ENCODE measurements at regions not wholly inside any gene's neighbourhood (a gene's known extent, or its start where the extent isn't known, plus 50 kb on each side); places are given as distances from the start of the nearest gene placed in this dataset.

DNA sequence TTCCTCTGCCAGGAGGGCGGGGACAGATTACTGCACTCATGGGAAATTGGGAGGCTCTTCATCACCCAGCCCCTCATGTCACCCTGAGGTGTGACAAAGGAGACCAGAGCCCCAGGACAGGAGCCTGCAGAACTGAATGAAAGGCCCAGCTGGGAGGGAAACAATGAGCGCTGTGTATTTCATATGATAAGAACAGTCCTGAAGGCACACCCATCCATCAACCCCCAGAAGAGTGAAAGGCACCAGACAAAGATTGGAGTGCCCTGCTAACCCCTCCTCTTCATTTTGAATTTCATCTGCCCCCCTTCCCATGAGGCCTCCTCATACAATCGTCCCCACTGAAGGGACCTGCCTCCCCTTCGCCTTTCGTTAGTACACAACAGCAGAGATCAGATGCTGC is 160.0 kb upstream of the PRICKLE2 start:
- no peaks in the 10 kb centered on the region for H3K4me1 ChIP-seq (ENCODE audit: control insufficient read depth in 2 of 3, insufficient read depth in 2 of 3, low read depth in 1 of 3, low read length in 3 of 3)
- FAIRE-seq, result no peak
- H3K36me3 ChIP-seq (ENCODE audit: control insufficient read depth in 2 of 3, insufficient read depth in 3 of 3, low read length in 3 of 3), result no peaks in the 10 kb centered on the region
- no peak overlapping the region for H3K9ac ChIP-seq (ENCODE audit: low read length in 3 of 3)
- no peak overlapping the region for H3K27ac ChIP-seq (ENCODE audit: low read depth in 2 of 2, low read length in 2 of 2)
- no peaks in the 10 kb centered on the region for H3K9me3 ChIP-seq (ENCODE audit: control insufficient read depth in 2 of 3, insufficient read depth in 1 of 3, low read length in 3 of 3)
- no peak overlapping the region for H3K4me3 ChIP-seq (ENCODE audit: low read length in 3 of 3)
- intact Hi-C loops (cut with DNase I), result no loop called here
- DNase-seq, result no peak
- TF ChIP-seq, protein P1, sequence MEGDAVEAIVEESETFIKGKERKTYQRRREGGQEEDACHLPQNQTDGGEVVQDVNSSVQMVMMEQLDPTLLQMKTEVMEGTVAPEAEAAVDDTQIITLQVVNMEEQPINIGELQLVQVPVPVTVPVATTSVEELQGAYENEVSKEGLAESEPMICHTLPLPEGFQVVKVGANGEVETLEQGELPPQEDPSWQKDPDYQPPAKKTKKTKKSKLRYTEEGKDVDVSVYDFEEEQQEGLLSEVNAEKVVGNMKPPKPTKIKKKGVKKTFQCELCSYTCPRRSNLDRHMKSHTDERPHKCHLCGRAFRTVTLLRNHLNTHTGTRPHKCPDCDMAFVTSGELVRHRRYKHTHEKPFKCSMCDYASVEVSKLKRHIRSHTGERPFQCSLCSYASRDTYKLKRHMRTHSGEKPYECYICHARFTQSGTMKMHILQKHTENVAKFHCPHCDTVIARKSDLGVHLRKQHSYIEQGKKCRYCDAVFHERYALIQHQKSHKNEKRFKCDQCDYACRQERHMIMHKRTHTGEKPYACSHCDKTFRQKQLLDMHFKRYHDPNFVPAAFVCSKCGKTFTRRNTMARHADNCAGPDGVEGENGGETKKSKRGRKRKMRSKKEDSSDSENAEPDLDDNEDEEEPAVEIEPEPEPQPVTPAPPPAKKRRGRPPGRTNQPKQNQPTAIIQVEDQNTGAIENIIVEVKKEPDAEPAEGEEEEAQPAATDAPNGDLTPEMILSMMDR (IDR thresholded peaks at IDR 0.05; ENCODE audit: borderline replicate concordance, extremely low read depth, insufficient read depth), result no peak
- H3K27me3 ChIP-seq (ENCODE audit: control insufficient read depth, insufficient read depth, low read length), result no peaks in the 10 kb centered on the region

DNA sequence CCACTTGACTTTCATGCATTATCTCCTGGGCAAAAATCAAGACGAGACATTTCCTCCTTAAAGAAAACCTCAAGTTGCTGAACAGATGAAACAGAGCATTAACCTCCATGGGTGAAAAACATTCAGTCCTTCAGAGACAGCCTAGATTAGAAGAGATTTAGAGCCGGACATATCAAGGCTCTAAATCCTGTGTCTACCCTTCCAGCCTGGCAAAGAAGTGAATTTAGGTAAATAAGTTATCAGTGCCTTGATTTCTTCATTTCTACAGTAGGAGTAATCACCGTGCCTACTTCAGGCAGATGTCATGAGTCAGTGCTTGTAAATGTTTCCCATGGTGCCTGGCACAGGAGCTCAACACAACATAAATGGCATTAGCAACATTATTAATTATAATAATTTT is 159.3 kb upstream of the PRICKLE2 start:
- TF ChIP-seq, protein P1 (IDR thresholded peaks at IDR 0.05; ENCODE audit: borderline replicate concordance, extremely low read depth, insufficient read depth), result no peak
- H3K27ac ChIP-seq (ENCODE audit: low read depth in 2 of 2, low read length in 2 of 2), result no peak overlapping the region
- no peak for FAIRE-seq

DNA sequence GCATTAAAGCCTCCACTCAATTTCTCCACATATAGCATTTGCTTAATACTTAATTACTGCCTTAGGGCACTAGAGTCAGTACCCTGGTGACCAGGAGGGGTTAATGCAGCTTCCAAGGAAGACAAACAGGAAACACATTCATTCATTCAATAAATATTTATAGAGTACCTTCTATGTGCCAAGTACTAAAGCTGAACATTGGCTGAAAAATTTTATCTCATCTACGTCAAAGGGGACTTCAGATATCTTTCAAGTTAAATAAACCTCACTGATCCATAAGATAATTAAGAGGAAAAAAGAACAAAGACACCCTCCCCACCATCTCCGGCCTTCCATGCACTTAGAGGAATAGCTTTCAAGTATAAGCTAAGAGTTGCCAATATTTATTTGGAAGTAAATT is 156.9 kb upstream of the PRICKLE2 start:
- Histone ChIP-seq H3K4me3 (ENCODE audit: low read length in 3 of 3) (no peak overlapping the region), H3K4me1 (ENCODE audit: control insufficient read depth in 2 of 3, insufficient read depth in 2 of 3, low read depth in 1 of 3, low read length in 3 of 3) (no peaks in the 10 kb centered on the region), H3K27me3 (ENCODE audit: control insufficient read depth, insufficient read depth, low read length) (no peaks in the 10 kb centered on the region), H3K27ac (ENCODE audit: low read depth in 2 of 2, low read length in 2 of 2) (no peak overlapping the region), H3K9me3 (ENCODE audit: control insufficient read depth in 2 of 3, insufficient read depth in 1 of 3, low read length in 3 of 3) (no peaks in the 10 kb centered on the region), H3K36me3 (ENCODE audit: control insufficient read depth in 2 of 3, insufficient read depth in 3 of 3, low read length in 3 of 3) (no peaks in the 10 kb centered on the region), H3K9ac (ENCODE audit: low read length in 3 of 3) (no peak overlapping the region)
- TF ChIP-seq, protein P1 (IDR thresholded peaks at IDR 0.05; ENCODE audit: borderline replicate concordance, extremely low read depth, insufficient read depth), result no peak
- intact Hi-C loops (cut with DNase I), result no loop called here
- DNase-seq, result no peak
- no peak for FAIRE-seq

More for the DNA sequence above, 159.3 kb upstream of the PRICKLE2 start:
- intact Hi-C loops (cut with DNase I), result no loop called here
- no peaks in the 10 kb centered on the region for H3K4me1 ChIP-seq (ENCODE audit: control insufficient read depth in 2 of 3, insufficient read depth in 2 of 3, low read depth in 1 of 3, low read length in 3 of 3)
- H3K4me3 ChIP-seq (ENCODE audit: low read length in 3 of 3), result no peak overlapping the region
- no peaks in the 10 kb centered on the region for H3K9me3 ChIP-seq (ENCODE audit: control insufficient read depth in 2 of 3, insufficient read depth in 1 of 3, low read length in 3 of 3)
- H3K9ac ChIP-seq (ENCODE audit: low read length in 3 of 3), result no peak overlapping the region
- H3K27me3 ChIP-seq (ENCODE audit: control insufficient read depth, insufficient read depth, low read length), result no peaks in the 10 kb centered on the region
- no peaks in the 10 kb centered on the region for H3K36me3 ChIP-seq (ENCODE audit: control insufficient read depth in 2 of 3, insufficient read depth in 3 of 3, low read length in 3 of 3)
- no peak for DNase-seq

DNA sequence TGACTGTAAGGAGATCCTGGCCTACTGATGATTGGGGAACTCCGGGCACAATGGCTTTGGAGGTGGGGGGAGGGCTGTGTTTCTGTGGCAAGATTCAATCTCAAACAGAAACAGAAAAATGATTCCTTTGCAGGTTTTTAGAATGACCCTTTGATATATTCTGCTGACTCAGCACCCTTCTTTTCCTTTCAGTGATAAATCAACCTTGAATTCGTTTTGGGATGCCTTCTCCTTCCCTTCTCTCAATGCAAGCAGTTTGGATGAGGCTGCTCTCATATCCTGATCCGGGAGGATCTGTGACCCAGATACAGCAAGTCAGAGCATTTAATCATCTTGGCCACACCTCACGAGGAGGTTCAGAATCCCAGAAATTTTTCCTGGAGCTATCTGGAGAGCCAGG is 156.1 kb upstream of the PRICKLE2 start:
- H3K27me3 ChIP-seq (ENCODE audit: control insufficient read depth, insufficient read depth, low read length), result no peaks in the 10 kb centered on the region
- no peak overlapping the region for H3K27ac ChIP-seq (ENCODE audit: low read depth in 2 of 2, low read length in 2 of 2)
- H3K9ac ChIP-seq (ENCODE audit: low read length in 3 of 3), result no peak overlapping the region
- no peak overlapping the region for H3K4me3 ChIP-seq (ENCODE audit: low read length in 3 of 3)
- DNase-seq (no peak), FAIRE-seq (no peak)
- intact Hi-C loops (cut with DNase I), result no loop called here
- H3K36me3 ChIP-seq (ENCODE audit: control insufficient read depth in 2 of 3, insufficient read depth in 3 of 3, low read length in 3 of 3), result no peaks in the 10 kb centered on the region
- H3K9me3 ChIP-seq (ENCODE audit: control insufficient read depth in 2 of 3, insufficient read depth in 1 of 3, low read length in 3 of 3), result no peaks in the 10 kb centered on the region
- TF ChIP-seq, protein P1 (IDR thresholded peaks at IDR 0.05; ENCODE audit: borderline replicate concordance, extremely low read depth, insufficient read depth), result no peak
- H3K4me1 ChIP-seq (ENCODE audit: control insufficient read depth in 2 of 3, insufficient read depth in 2 of 3, low read depth in 1 of 3, low read length in 3 of 3), result no peaks in the 10 kb centered on the region

All from kidney (tissue), 13 donors.